GM23338 (cell line): ENCODE measurements at regions not wholly inside any gene's neighbourhood (a gene's known extent, or its start where the extent isn't known, plus 50 kb on each side); places are given as distances from the start of the nearest gene placed in this dataset.
A peak's percentile ranks its signal among the peaks of the same experiment; 100 is the strongest.

Experiments
- ATAC-seq: fragments of 200-7000 bp; cut with Tn5 transposase; 3 replicates; pipeline ENCODE4 v1.9.1; 2020
- DNase-seq: peaks from one replicate; pipeline ENCODE4 v3.0.0-alpha.2; 2015; ENCODE audit warnings: low spot score
- H2AFZ ChIP-seq: fragments of 200-600 bp; sonication (generic); 2 replicates; pipeline ENCODE4 v1.8.0; 2016; ENCODE audit warnings: antibody characterized with exemption, mild to moderate bottlenecking, moderate library complexity
- H3F3A ChIP-seq: fragments of 200-600 bp; sonication (generic); replicated peaks from 2 replicates; pipeline ENCODE4 v1.8.0; 2017; ENCODE audit warnings: antibody characterized with exemption, mixed run types, low read depth
- H3K27ac ChIP-seq: fragments of 200-600 bp; sonication (generic); 2 replicates; pipeline ENCODE4 v1.6.1; 2016; ENCODE audit warnings: low read depth
- H3K27me3 ChIP-seq: fragments of 200-600 bp; sonication (generic); 2 replicates; pipeline ENCODE4 v1.8.0; 2016; ENCODE audit warnings: mild to moderate bottlenecking, mixed run types, moderate library complexity; ENCODE audit not compliant: insufficient read depth
- H3K36me3 ChIP-seq: fragments of 200-600 bp; sonication (generic); 2 replicates; pipeline ENCODE4 v1.8.0; 2016; ENCODE audit warnings: mild to moderate bottlenecking; ENCODE audit not compliant: insufficient read depth
- H3K4me1 ChIP-seq: fragments of 200-600 bp; sonication (generic); 2 replicates; pipeline ENCODE4 v1.8.0; 2016; ENCODE audit warnings: mild to moderate bottlenecking, moderate library complexity; ENCODE audit not compliant: insufficient read depth
- H3K4me2 ChIP-seq: fragments of 200-600 bp; sonication (generic); 2 replicates; pipeline ENCODE4 v1.7.1; 2017; ENCODE audit warnings: mixed run types
- H3K4me3 ChIP-seq: fragments of 200-600 bp; sonication (generic); 2 replicates; pipeline ENCODE4 v1.6.1; 2016; ENCODE audit warnings: mixed run types
- H3K79me2 ChIP-seq: fragments of 200-600 bp; sonication (generic); replicated peaks from 2 replicates; pipeline ENCODE4 v1.8.0; 2017; ENCODE audit warnings: mild to moderate bottlenecking; ENCODE audit not compliant: insufficient read depth
- H3K9me2 ChIP-seq: fragments of 200-600 bp; sonication (generic); 2 replicates; pipeline ENCODE4 v1.8.0; 2017; ENCODE audit not compliant: insufficient read depth
- H4K20me1 ChIP-seq: fragments of 200-600 bp; sonication (generic); replicated peaks from 2 replicates; pipeline ENCODE4 v1.8.0; 2017; ENCODE audit warnings: mild to moderate bottlenecking; ENCODE audit not compliant: insufficient read depth
- H3K27ac Mint-ChIP-seq: 2 replicates; pipeline ENCODE4 v1.8.0; 2020; ENCODE audit warnings: inconsistent platforms, mild to moderate bottlenecking, moderate library complexity, mixed read lengths
- H3K27me3 Mint-ChIP-seq: 3 replicates; pipeline ENCODE4 v1.8.0; 2022; ENCODE audit warnings: low read depth, mild to moderate bottlenecking, moderate library complexity, mixed read lengths, inconsistent platforms; ENCODE audit not compliant: insufficient read depth, poor library complexity
- H3K36me3 Mint-ChIP-seq: 3 replicates; pipeline ENCODE4 v1.8.0; 2021; ENCODE audit warnings: low read depth, mild to moderate bottlenecking, inconsistent platforms, moderate library complexity, mixed read lengths
- H3K4me1 Mint-ChIP-seq: 3 replicates; pipeline ENCODE4 v1.8.0; 2020; ENCODE audit warnings: mild to moderate bottlenecking, inconsistent platforms, mixed read lengths
- H3K4me3 Mint-ChIP-seq: 3 replicates; pipeline ENCODE4 v1.8.0; 2021; ENCODE audit warnings: moderate library complexity, mild to moderate bottlenecking, inconsistent platforms, mixed read lengths
- H3K9me3 Mint-ChIP-seq: 3 replicates; pipeline ENCODE4 v1.8.0; 2020; ENCODE audit warnings: moderate library complexity, mild to moderate bottlenecking, inconsistent platforms, mixed read lengths
- CREB1 ChIP-seq: fragments of 250-450 bp; sonication (Bioruptor Pico); IDR thresholded peaks from 2 replicates; pipeline ENCODE4 v1.5.0; 2020; ENCODE audit warnings: low read depth, mild to moderate bottlenecking, moderate library complexity
- EZH2 ChIP-seq: fragments of 200-600 bp; sonication (generic); IDR thresholded peaks from one replicate; pipeline ENCODE4 v1.8.0; 2017; ENCODE audit warnings: antibody characterized with exemption, mild to moderate bottlenecking, low read depth; ENCODE audit not compliant: unreplicated experiment
- EZH2phosphoT487 ChIP-seq: fragments of 200-600 bp; sonication (generic); IDR thresholded peaks from one replicate; pipeline ENCODE4 v1.8.1; 2018; ENCODE audit warnings: antibody characterized with exemption; ENCODE audit not compliant: unreplicated experiment
- JUNB ChIP-seq: IDR thresholded peaks from one replicate; pipeline ENCODE4 v1.6.1; 2016; ENCODE audit warnings: antibody characterized with exemption; ENCODE audit not compliant: unreplicated experiment
- NANOG ChIP-seq: IDR thresholded peaks from 2 replicates; pipeline ENCODE4 v1.6.1; 2016; ENCODE audit warnings: antibody characterized with exemption, borderline replicate concordance
- POLR2AphosphoS5 ChIP-seq: IDR thresholded peaks from 2 replicates; pipeline ENCODE4 v1.6.1; 2016; ENCODE audit warnings: antibody characterized with exemption, low read depth
- STAT1 ChIP-seq: IDR thresholded peaks from one replicate; pipeline ENCODE4 v1.6.1; 2016; ENCODE audit warnings: antibody characterized with exemption; ENCODE audit not compliant: unreplicated experiment
- ZNF331 ChIP-seq: fragments of 250-450 bp; sonication (Bioruptor Pico); IDR thresholded peaks from 2 replicates; pipeline ENCODE4 v1.5.0; 2020; ENCODE audit warnings: low read depth, mild to moderate bottlenecking, moderate library complexity
- ZNF462 ChIP-seq: fragments of 250-450 bp; sonication (Bioruptor Pico); IDR thresholded peaks from 2 replicates; pipeline ENCODE4 v1.5.0; 2020; ENCODE audit warnings: mild to moderate bottlenecking, moderate library complexity
- TF ChIP-seq, protein P1 (sequence below), 2 experiments: fragments of 200-600 bp in 1 of 2; sonication (generic) in 1 of 2; conservative IDR thresholded peaks; 2 replicates each; pipeline versions ENCODE4 v1.5.1 to v1.6.1; 2016 to 2017; ENCODE audit warnings: antibody characterized with exemption in 2 of 2, low read depth in 2 of 2, mild to moderate bottlenecking in 2 of 2, moderate library complexity in 1 of 2
- TF ChIP-seq, protein P2 (sequence below): IDR thresholded peaks from one replicate; pipeline ENCODE4 v1.6.1; 2018; ENCODE audit warnings: antibody characterized with exemption; ENCODE audit not compliant: unreplicated experiment

GRCh38 chr16:48435906-48436305, 50.7 kb upstream of the SIAH1 start:
- no peak for TF ChIP-seq ZNF462
- TF ChIP-seq CREB1 (CRISPR knock-in tag) = no peak
- no peak for TF ChIP-seq NANOG
- TF ChIP-seq EZH2phosphoT487 = no peak
- TF ChIP-seq EZH2 = no peak
- TF ChIP-seq STAT1 = no peak
- no peak for TF ChIP-seq POLR2AphosphoS5
- Histone ChIP-seq H3K4me3 (no peak overlapping the region), H3K4me1 (peaks cover 10% of the 10 kb centered on the region), H2AFZ (no peak overlapping the region), H3K27me3 (no peaks in the 10 kb centered on the region), H3F3A (no peaks in the 10 kb centered on the region), H3K4me2 (no peak overlapping the region), H3K36me3 (no peaks in the 10 kb centered on the region), H3K27ac (no peak overlapping the region), H3K9me2 (no peaks in the 10 kb centered on the region), H4K20me1 (no peaks in the 10 kb centered on the region), H3K79me2 (no peaks in the 10 kb centered on the region)
- no peak overlapping the region for H3K4me3 Mint-ChIP-seq
- H3K27ac Mint-ChIP-seq = no peak overlapping the region
- H3K36me3 Mint-ChIP-seq = no peaks in the 10 kb centered on the region
- H3K9me3 Mint-ChIP-seq = no peaks in the 10 kb centered on the region; the same call in 2 of the 3 replicates
- H3K4me1 Mint-ChIP-seq = peaks cover 8% of the 10 kb centered on the region
- DNase-seq (no peak), ATAC-seq (no peak)
- peaks cover 10% of the 10 kb centered on the region for H3K27me3 Mint-ChIP-seq

- no peak overlapping the region for H3K4me3 Mint-ChIP-seq
- no peaks in the 10 kb centered on the region for H4K20me1 ChIP-seq
- ATAC-seq (no peak), DNase-seq (no peak)
- 0 out of 2 replicates have a peak overlapping the region, but pooled peaks have one; percentile 38 for H2AFZ ChIP-seq
- H3K9me2 ChIP-seq = no peaks in the 10 kb centered on the region
- no peak overlapping the region for H3K27ac ChIP-seq
- peaks cover 10% of the 10 kb centered on the region for H3K27me3 Mint-ChIP-seq
- no peak overlapping the region for H3K27ac Mint-ChIP-seq
- H3K4me1 Mint-ChIP-seq = peaks cover 8% of the 10 kb centered on the region
- no peaks in the 10 kb centered on the region for H3K36me3 Mint-ChIP-seq
- no peaks in the 10 kb centered on the region for H3K27me3 ChIP-seq
- no peak overlapping the region for H3K4me3 ChIP-seq
- H3F3A ChIP-seq = no peaks in the 10 kb centered on the region
- H3K4me2 ChIP-seq = no peak overlapping the region
- no peaks in the 10 kb centered on the region for H3K79me2 ChIP-seq
- H3K36me3 ChIP-seq = no peaks in the 10 kb centered on the region
- H3K4me1 ChIP-seq = peaks cover 10% of the 10 kb centered on the region
- no peaks in the 10 kb centered on the region; the same call in 2 of the 3 replicates for H3K9me3 Mint-ChIP-seq
- no peak for TF ChIP-seq ZNF331 (CRISPR knock-in tag)
- no peak for TF ChIP-seq STAT1
- TF ChIP-seq, protein P1, sequence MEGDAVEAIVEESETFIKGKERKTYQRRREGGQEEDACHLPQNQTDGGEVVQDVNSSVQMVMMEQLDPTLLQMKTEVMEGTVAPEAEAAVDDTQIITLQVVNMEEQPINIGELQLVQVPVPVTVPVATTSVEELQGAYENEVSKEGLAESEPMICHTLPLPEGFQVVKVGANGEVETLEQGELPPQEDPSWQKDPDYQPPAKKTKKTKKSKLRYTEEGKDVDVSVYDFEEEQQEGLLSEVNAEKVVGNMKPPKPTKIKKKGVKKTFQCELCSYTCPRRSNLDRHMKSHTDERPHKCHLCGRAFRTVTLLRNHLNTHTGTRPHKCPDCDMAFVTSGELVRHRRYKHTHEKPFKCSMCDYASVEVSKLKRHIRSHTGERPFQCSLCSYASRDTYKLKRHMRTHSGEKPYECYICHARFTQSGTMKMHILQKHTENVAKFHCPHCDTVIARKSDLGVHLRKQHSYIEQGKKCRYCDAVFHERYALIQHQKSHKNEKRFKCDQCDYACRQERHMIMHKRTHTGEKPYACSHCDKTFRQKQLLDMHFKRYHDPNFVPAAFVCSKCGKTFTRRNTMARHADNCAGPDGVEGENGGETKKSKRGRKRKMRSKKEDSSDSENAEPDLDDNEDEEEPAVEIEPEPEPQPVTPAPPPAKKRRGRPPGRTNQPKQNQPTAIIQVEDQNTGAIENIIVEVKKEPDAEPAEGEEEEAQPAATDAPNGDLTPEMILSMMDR (conservative IDR thresholded peaks at IDR 0.05; ENCODE audit: low read depth in 2 of 2) = no peak
- TF ChIP-seq, protein P2, sequence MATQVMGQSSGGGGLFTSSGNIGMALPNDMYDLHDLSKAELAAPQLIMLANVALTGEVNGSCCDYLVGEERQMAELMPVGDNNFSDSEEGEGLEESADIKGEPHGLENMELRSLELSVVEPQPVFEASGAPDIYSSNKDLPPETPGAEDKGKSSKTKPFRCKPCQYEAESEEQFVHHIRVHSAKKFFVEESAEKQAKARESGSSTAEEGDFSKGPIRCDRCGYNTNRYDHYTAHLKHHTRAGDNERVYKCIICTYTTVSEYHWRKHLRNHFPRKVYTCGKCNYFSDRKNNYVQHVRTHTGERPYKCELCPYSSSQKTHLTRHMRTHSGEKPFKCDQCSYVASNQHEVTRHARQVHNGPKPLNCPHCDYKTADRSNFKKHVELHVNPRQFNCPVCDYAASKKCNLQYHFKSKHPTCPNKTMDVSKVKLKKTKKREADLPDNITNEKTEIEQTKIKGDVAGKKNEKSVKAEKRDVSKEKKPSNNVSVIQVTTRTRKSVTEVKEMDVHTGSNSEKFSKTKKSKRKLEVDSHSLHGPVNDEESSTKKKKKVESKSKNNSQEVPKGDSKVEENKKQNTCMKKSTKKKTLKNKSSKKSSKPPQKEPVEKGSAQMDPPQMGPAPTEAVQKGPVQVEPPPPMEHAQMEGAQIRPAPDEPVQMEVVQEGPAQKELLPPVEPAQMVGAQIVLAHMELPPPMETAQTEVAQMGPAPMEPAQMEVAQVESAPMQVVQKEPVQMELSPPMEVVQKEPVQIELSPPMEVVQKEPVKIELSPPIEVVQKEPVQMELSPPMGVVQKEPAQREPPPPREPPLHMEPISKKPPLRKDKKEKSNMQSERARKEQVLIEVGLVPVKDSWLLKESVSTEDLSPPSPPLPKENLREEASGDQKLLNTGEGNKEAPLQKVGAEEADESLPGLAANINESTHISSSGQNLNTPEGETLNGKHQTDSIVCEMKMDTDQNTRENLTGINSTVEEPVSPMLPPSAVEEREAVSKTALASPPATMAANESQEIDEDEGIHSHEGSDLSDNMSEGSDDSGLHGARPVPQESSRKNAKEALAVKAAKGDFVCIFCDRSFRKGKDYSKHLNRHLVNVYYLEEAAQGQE = no peak
- TF ChIP-seq JUNB = no peak
Observed at GRCh38 chr16:48435318-48435680, 50.1 kb upstream of the SIAH1 start.
